Brain microvascular endothelial cell (primary cell): ENCODE measurements at regions not wholly inside any gene's neighbourhood (a gene's known extent, or its start where the extent isn't known, plus 50 kb on each side); places are given as distances from the start of the nearest gene placed in this dataset.

Experiments used
- DNase-seq: peaks from one replicate; pipeline ENCODE4 v3.0.0-alpha.2; 2020
- H3K27ac ChIP-seq: fragments of 250-450 bp; sonication (Bioruptor Pico); 2 replicates; pipeline ENCODE4 v1.5.1; 2020; ENCODE audit warnings: mild to moderate bottlenecking, moderate library complexity
- H3K27me3 ChIP-seq: fragments of 250-450 bp; sonication (Bioruptor Pico); replicated peaks from 2 replicates; pipeline ENCODE4 v1.5.1; 2020; ENCODE audit warnings: mild to moderate bottlenecking
- H3K36me3 ChIP-seq: fragments of 250-450 bp; sonication (Bioruptor Pico); replicated peaks from 2 replicates; pipeline ENCODE4 v1.5.1; 2020; ENCODE audit warnings: mild to moderate bottlenecking
- H3K4me3 ChIP-seq: 2 replicates; pipeline ENCODE4 v1.5.1; 2011; ENCODE audit warnings: low read depth, mild to moderate bottlenecking, control low read depth, low read length, moderate library complexity
- in situ Hi-C: cut with HindIII; loops from 2 replicates; pipeline ENCODE4 v1.10.0; 2017; ENCODE audit warnings: low sequenced_read_pairs, low pct_ligation_motif_present
- TF ChIP-seq, protein P1 (sequence below): IDR thresholded peaks from 2 replicates; pipeline ENCODE4 v1.5.1; 2011; ENCODE audit warnings: low read depth, mild to moderate bottlenecking, moderate library complexity, low read length, control low read depth, inconsistent platforms; ENCODE audit errors: missing control alignments

GRCh38 chr19:32091241-32091640, 254.2 kb upstream of the ZNF507 start:
- in situ Hi-C loops: no loop called here
- Histone ChIP-seq H3K27ac (no peak overlapping the region), H3K36me3 (no peaks in the 10 kb centered on the region), H3K27me3 (no peaks in the 10 kb centered on the region), H3K4me3 (no peak overlapping the region)
- DNase-seq: no peak
- TF ChIP-seq, protein P1, sequence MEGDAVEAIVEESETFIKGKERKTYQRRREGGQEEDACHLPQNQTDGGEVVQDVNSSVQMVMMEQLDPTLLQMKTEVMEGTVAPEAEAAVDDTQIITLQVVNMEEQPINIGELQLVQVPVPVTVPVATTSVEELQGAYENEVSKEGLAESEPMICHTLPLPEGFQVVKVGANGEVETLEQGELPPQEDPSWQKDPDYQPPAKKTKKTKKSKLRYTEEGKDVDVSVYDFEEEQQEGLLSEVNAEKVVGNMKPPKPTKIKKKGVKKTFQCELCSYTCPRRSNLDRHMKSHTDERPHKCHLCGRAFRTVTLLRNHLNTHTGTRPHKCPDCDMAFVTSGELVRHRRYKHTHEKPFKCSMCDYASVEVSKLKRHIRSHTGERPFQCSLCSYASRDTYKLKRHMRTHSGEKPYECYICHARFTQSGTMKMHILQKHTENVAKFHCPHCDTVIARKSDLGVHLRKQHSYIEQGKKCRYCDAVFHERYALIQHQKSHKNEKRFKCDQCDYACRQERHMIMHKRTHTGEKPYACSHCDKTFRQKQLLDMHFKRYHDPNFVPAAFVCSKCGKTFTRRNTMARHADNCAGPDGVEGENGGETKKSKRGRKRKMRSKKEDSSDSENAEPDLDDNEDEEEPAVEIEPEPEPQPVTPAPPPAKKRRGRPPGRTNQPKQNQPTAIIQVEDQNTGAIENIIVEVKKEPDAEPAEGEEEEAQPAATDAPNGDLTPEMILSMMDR: no peak

DNA sequence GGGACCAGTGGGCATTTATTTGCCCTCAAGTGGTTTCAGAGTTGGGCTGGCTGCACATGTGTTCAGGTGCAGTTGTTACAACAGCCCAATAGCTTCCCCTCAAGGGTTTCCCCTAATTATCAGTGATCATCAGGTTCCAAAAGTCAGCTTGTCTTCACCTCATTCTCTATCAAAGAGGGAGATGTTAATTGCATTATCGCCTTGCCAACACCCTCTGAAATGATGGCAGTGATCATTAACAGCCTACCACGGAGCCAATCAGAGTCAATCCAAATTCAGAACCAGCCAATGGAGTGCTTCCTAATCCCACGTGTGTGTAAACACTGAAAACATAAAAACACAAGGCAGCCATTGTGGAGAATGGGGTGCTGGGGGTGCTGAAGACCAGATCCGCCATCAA, 248.4 kb upstream of the ZNF507 start:
- no peaks in the 10 kb centered on the region for H3K36me3 ChIP-seq
- TF ChIP-seq, protein P1: no peak
- in situ Hi-C loops: no loop called here

DNA sequence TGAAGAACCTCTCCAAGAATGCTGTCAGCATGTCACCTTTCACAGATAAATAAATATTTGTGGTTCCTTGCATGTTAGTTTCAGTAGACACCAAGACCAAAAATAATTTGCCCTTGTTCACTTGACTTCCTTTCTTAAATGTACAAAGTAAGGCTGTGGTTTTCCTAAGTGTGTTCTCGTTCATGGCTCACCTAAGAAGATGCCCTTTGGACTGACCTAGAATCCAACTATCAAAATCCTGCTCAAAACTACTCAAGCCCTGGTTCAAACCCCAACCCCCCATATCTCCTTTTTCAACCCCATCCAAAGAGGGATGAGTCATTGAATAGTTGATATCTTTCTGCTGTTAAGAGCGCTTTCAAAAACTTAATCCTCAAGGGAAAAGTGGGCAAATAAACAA, 247.8 kb upstream of the ZNF507 start:
- no peak for DNase-seq
- Histone ChIP-seq H3K27ac (no peak overlapping the region), H3K36me3 (no peaks in the 10 kb centered on the region), H3K4me3 (no peak overlapping the region), H3K27me3 (no peaks in the 10 kb centered on the region)
- TF ChIP-seq, protein P1: no peak
- in situ Hi-C loops: no loop called here

More for the DNA sequence above, 248.4 kb upstream of the ZNF507 start:
- no peaks in the 10 kb centered on the region for H3K27me3 ChIP-seq
- H3K4me3 ChIP-seq: no peak overlapping the region
- no peak overlapping the region for H3K27ac ChIP-seq
- DNase-seq: no peak

- no peak for DNase-seq
- in situ Hi-C loops: no loop called here
- TF ChIP-seq, protein P1: no peak
- no peak overlapping the region for H3K27ac ChIP-seq
- H3K4me3 ChIP-seq: no peak overlapping the region
- H3K27me3 ChIP-seq: no peaks in the 10 kb centered on the region
- no peaks in the 10 kb centered on the region for H3K36me3 ChIP-seq
These were observed 246.4 kb upstream of the ZNF507 start for GRCh38 chr19:32098968-32099367.

DNA sequence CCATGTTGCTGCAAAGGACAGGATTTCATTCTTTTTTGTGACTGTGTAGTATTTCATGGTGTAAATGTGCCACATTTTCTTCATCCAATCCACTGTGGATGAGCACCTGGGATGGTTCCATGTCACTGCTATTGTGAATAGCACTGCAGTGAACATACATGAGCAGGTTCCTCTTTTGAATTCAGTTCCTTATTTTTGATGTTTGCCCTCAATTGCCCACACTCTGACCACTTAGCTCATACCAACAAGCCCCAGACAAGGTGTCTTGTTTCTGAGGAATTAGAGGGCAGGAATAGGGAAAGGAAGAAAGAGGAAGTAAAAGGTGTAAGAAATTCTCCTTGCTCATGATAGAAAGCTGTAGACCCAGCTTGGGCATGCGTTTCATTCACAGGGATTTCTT, 244.2 kb upstream of the ZNF507 start:
- no peaks in the 10 kb centered on the region for H3K36me3 ChIP-seq
- H3K27ac ChIP-seq: no peak overlapping the region
- in situ Hi-C loops: no loop called here
- DNase-seq: no peak
- TF ChIP-seq, protein P1: no peak
- H3K4me3 ChIP-seq: no peak overlapping the region
- H3K27me3 ChIP-seq: no peaks in the 10 kb centered on the region

DNA sequence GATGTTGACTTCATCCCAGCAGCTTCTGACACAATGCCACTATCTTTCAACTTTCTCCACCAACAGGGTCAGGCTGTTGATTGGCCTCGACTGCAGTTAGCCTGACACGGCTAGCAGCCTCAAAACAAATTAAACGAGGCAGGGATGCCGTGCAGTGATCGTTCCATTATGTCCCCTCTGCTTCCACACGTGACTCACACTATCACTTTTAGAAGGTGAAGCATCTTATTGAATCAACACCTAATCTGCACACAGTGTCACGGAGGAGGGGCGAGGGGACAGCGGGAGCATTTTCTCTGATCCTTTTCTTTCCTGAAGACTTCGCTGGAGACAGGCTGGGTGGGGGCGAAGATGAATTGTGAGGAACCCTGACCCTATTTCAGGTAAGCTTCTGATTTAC, 241.9 kb upstream of the ZNF507 start:
- in situ Hi-C loops: no loop called here
- H3K36me3 ChIP-seq: no peaks in the 10 kb centered on the region
- H3K27me3 ChIP-seq: no peaks in the 10 kb centered on the region
- no peak for DNase-seq
- H3K27ac ChIP-seq: no peak overlapping the region
- TF ChIP-seq, protein P1: no peak
- H3K4me3 ChIP-seq: no peak overlapping the region
